ENCODE measurements at regions not wholly inside any gene's neighbourhood (a gene's known extent, or its start where the extent isn't known, plus 50 kb on each side); places are given as distances from the start of the nearest gene placed in this dataset.

DNA sequence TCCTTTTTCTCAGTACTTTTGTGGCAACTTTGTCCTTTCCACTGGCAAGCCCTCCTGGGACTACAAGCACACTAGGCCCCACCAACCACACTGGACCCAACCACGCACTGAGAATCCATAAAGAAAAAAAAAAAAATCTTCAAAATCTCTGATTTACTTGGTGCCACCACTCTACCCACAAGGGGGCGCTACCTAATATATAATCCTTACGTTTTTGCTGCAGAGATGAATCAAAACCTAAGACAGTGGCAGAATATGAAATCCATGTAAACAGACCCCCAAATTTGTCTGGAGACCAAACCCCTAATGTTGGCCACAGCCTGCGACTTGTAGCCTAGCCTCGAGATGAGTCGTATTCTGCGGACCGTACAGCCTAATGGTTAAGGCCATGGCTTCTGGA is 63.5 kb upstream of the ARHGAP36 start:
- Histone ChIP-seq H3K18ac (ENCODE audit: insufficient read length, low read depth, low read length) (no peak overlapping the region), H3K27ac (ENCODE audit: insufficient read length, low read depth, low read length) (no peak overlapping the region), H3K4me2 (ENCODE audit: insufficient read depth, insufficient read length, low read length) (no peak overlapping the region), H2BK12ac (ENCODE audit: insufficient read length, low read depth, low read length) (no peak overlapping the region), H3K4me1 (ENCODE audit: insufficient read depth, low read length) (no peaks in the 10 kb centered on the region), H2BK15ac (ENCODE audit: low read depth, low read length) (no peak overlapping the region), H2AFZ (ENCODE audit: low read length) (no peak overlapping the region), H4K91ac (ENCODE audit: insufficient read length, low read depth, low read length) (no peak overlapping the region), H3K9me3 (ENCODE audit: control insufficient read depth, low read depth, low read length) (no peaks in the 10 kb centered on the region), H3K79me2 (ENCODE audit: insufficient read depth, low read length) (no peaks in the 10 kb centered on the region), H3K79me1 (ENCODE audit: insufficient read depth, low read depth, low read length, poor library complexity, severe bottlenecking) (no peaks in the 10 kb centered on the region), H3T11ph (ENCODE audit: low read length) (no peak overlapping the region), H2AK5ac (ENCODE audit: insufficient read length, low read length) (no peak overlapping the region), H3K27me3 (ENCODE audit: insufficient read depth, low read length) (no peaks in the 10 kb centered on the region; the same call in 1 of the 2 replicates), H2BK120ac (ENCODE audit: low read depth, low read length, poor library complexity, severe bottlenecking) (no peak overlapping the region), H4K8ac (replicated peaks; ENCODE audit: insufficient read length, low read depth, low read length) (no peak overlapping the region), H4K20me1 (ENCODE audit: control insufficient read depth, insufficient read depth, insufficient read length) (no peaks in the 10 kb centered on the region), H2BK5ac (ENCODE audit: insufficient read length, low read length) (no peak overlapping the region), H4K5ac (ENCODE audit: insufficient read length, low read depth, low read length) (no peak overlapping the region), H3K9ac (ENCODE audit: extremely low read depth, insufficient read length, low read length) (no peak overlapping the region), H2BK20ac (ENCODE audit: low read depth, low read length, poor library complexity, severe bottlenecking) (no peak overlapping the region), H3K23me2 (ENCODE audit: insufficient read length, low read depth, low read length, poor library complexity, severe bottlenecking) (no peaks in the 10 kb centered on the region), H3K56ac (ENCODE audit: insufficient read length, low read depth, low read length) (no peak overlapping the region), H3K23ac (ENCODE audit: insufficient read length, low read depth, low read length) (no peak overlapping the region), H3K4ac (ENCODE audit: low read depth, low read length) (no peak overlapping the region), H3K14ac (ENCODE audit: insufficient read depth, low read length) (no peak overlapping the region)
- no peak overlapping the region for H3K27ac Mint-ChIP-seq
- no peak for DNase-seq
- H3K27me3 Mint-ChIP-seq (ENCODE audit: low read depth): peaks cover 31% of the 10 kb centered on the region
- no peaks in the 10 kb centered on the region for H3K36me3 Mint-ChIP-seq (ENCODE audit: insufficient read depth in 1 of 3, low read depth in 3 of 3)
- no peaks in the 10 kb centered on the region for H3K4me1 Mint-ChIP-seq
- WGBS (ENCODE audit: extremely low coverage, insufficient read length, low lambda C conversion rate): no CpG with 5 or more reads among the region's 8 CpGs
- H3K9me3 Mint-ChIP-seq: no peaks in the 10 kb centered on the region
- TF ChIP-seq, protein P1, sequence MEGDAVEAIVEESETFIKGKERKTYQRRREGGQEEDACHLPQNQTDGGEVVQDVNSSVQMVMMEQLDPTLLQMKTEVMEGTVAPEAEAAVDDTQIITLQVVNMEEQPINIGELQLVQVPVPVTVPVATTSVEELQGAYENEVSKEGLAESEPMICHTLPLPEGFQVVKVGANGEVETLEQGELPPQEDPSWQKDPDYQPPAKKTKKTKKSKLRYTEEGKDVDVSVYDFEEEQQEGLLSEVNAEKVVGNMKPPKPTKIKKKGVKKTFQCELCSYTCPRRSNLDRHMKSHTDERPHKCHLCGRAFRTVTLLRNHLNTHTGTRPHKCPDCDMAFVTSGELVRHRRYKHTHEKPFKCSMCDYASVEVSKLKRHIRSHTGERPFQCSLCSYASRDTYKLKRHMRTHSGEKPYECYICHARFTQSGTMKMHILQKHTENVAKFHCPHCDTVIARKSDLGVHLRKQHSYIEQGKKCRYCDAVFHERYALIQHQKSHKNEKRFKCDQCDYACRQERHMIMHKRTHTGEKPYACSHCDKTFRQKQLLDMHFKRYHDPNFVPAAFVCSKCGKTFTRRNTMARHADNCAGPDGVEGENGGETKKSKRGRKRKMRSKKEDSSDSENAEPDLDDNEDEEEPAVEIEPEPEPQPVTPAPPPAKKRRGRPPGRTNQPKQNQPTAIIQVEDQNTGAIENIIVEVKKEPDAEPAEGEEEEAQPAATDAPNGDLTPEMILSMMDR (conservative IDR thresholded peaks at IDR 0.05): peak; percentile 90
- no peak overlapping the region for H3K4me3 Mint-ChIP-seq

Data from H9 (cell line).